K562 (cell line): ENCODE measurements at regions not wholly inside any gene's neighbourhood (a gene's known extent, or its start where the extent isn't known, plus 50 kb on each side); places are given as distances from the start of the nearest gene placed in this dataset.

Experiments
- ATAC-seq: fragments of 200-7000 bp; cut with Tn5 transposase; 3 replicates; pipeline ENCODE4 v1.9.1; 2020; ENCODE audit warnings: moderate library complexity
- BruUV-seq: library from RNA; stranded (reverse); fragments of 400-500 nt; replicated peaks from 2 replicates; lab custom pipeline; 2021; lab: Mats Ljungman, UMichigan
- CTCF ChIA-PET: fragments of 300-600 bp; formaldehyde crosslinking; extraction: SDS; loops from one replicate; lab custom pipeline; 2021; ENCODE audit warnings: low intra/inter-chr PET ratio; lab: Yijun Ruan, JAX
- POLR2A ChIA-PET: fragments of 300-600, 350-650 bp; sonication (Branson Sonifier 250); formaldehyde crosslinking; extraction: SDS; loops from one replicate; lab custom pipeline; 2021; ENCODE audit warnings: antibody characterized with exemption, inconsistent platforms; lab: Yijun Ruan, JAX
- DNase-seq, 4 experiments: peaks; one replicate each; pipeline versions ENCODE4 v3.0.0 to v3.0.0-alpha.2; 2011 to 2018; ENCODE audit warnings: low spot score in 3 of 4, mixed read lengths in 3 of 4; ENCODE audit errors: extremely low read depth in 1 of 4
- FAIRE-seq: peaks from 2 replicates; lab custom pipeline; 2011; peaks lifted over from hg19 to GRCh38; lab: Jason Lieb, UNC
- H2AFZ ChIP-seq: 2 replicates; pipeline ENCODE4 v1.6.0; 2011; ENCODE audit warnings: low read depth, low read length, control low read depth, inconsistent platforms
- H3K27ac ChIP-seq: fragments of 200-600 bp; 3 replicates; pipeline ENCODE4 v1.8.0; 2011; ENCODE audit warnings: low read depth, mild to moderate bottlenecking, control low read depth, inconsistent platforms, low read length, moderate library complexity, mixed read lengths; ENCODE audit errors: extremely low read depth
- H3K27me3 ChIP-seq, 2 experiments: fragments of 300-600 bp in 1 of 2; 2 replicates in 1 of 2; 3 replicates in 1 of 2; pipeline versions ENCODE4 v1.6.0 to v1.8.0; 2011; ENCODE audit warnings: inconsistent platforms in 2 of 2, low read length in 2 of 2, mild to moderate bottlenecking in 1 of 2, mixed read lengths in 1 of 2, moderate library complexity in 1 of 2; ENCODE audit not compliant: control insufficient read depth in 2 of 2, insufficient read depth in 2 of 2
- H3K36me3 ChIP-seq: fragments of 300-600 bp; 3 replicates; pipeline ENCODE4 v1.8.0; 2011; ENCODE audit warnings: mild to moderate bottlenecking, low read length, inconsistent platforms; ENCODE audit not compliant: control insufficient read depth, insufficient read depth
- H3K4me1 ChIP-seq, 2 experiments: fragments of 200-600 bp in 1 of 2; replicated peaks in 1 of 2; 2 replicates in 1 of 2; 3 replicates in 1 of 2; pipeline versions ENCODE4 v1.5.1 to v1.8.0; 2011; ENCODE audit warnings: inconsistent platforms in 2 of 2, low read length in 2 of 2, mild to moderate bottlenecking in 1 of 2, mixed read lengths in 1 of 2, moderate library complexity in 1 of 2; ENCODE audit not compliant: control insufficient read depth in 2 of 2, insufficient read depth in 2 of 2
- H3K4me2 ChIP-seq: 2 replicates; pipeline ENCODE4 v1.6.1; 2011; ENCODE audit warnings: low read length, control low read depth, inconsistent platforms, mixed read lengths; ENCODE audit not compliant: insufficient read depth
- H3K4me3 ChIP-seq: fragments of 200-600 bp; sonication (generic), shearing (Covaris generic); 2 replicates; pipeline ENCODE4 v1.5.1; 2016; ENCODE audit warnings: control low read depth, inconsistent platforms
- H3K79me2 ChIP-seq: fragments of 200-600 bp; 3 replicates; pipeline ENCODE4 v1.8.0; 2011; ENCODE audit warnings: low read length, inconsistent platforms; ENCODE audit not compliant: control insufficient read depth, insufficient read depth
- H3K9ac ChIP-seq, 2 experiments: 2 replicates each; pipeline versions ENCODE4 v1.6.0 to v1.6.1; 2011; ENCODE audit warnings: low read depth in 2 of 2, low read length in 2 of 2, control low read depth in 1 of 2, inconsistent platforms in 1 of 2, mild to moderate bottlenecking in 1 of 2, mixed read lengths in 1 of 2; ENCODE audit not compliant: insufficient read depth in 1 of 2
- H3K9me1 ChIP-seq: one replicate; pipeline ENCODE4 v1.6.0; 2011; ENCODE audit warnings: inconsistent platforms, mild to moderate bottlenecking, low read length, moderate library complexity; ENCODE audit not compliant: control insufficient read depth, insufficient read depth
- H3K9me3 ChIP-seq: replicated peaks from 2 replicates; pipeline ENCODE4 v1.5.1; 2011; ENCODE audit warnings: low read depth, low read length, inconsistent platforms; ENCODE audit not compliant: control insufficient read depth, insufficient read depth
- H4K20me1 ChIP-seq: replicated peaks from 2 replicates; pipeline ENCODE4 v1.6.1; 2011; ENCODE audit warnings: low read length, inconsistent platforms, mixed read lengths; ENCODE audit not compliant: control insufficient read depth, insufficient read depth
- CBX5 ChIP-seq: IDR thresholded peaks from 2 replicates; pipeline ENCODE4 v1.6.1; 2014; ENCODE audit warnings: low read depth, borderline replicate concordance
- MEF2A ChIP-seq: IDR thresholded peaks from 2 replicates; pipeline ENCODE4 v1.6.1; 2011; ENCODE audit warnings: low read depth, mild to moderate bottlenecking, low read length, moderate library complexity; ENCODE audit not compliant: control insufficient read depth
- NR1H2 ChIP-seq: sonication (generic); formaldehyde crosslinking; IDR thresholded peaks from 2 replicates; pipeline ENCODE4 v1.4.0; 2020; ENCODE audit warnings: mild to moderate bottlenecking, missing genetic modification reagents
- PHF8 ChIP-seq: fragments of 200-600 bp; sonication (generic); IDR thresholded peaks from 2 replicates; pipeline ENCODE4 v1.6.1; 2012; ENCODE audit warnings: mixed run types, mild to moderate bottlenecking, inconsistent platforms, low read length, moderate library complexity, borderline replicate concordance
- SMARCE1 ChIP-seq: fragments of 450-650 bp; IDR thresholded peaks from 2 replicates; pipeline ENCODE4 v1.7.1; 2016; ENCODE audit warnings: mild to moderate bottlenecking
- ZFP36 ChIP-seq: fragments of 150-350 bp; IDR thresholded peaks from 2 replicates; pipeline ENCODE4 v1.6.1; 2018; ENCODE audit warnings: low read length, low read depth; ENCODE audit not compliant: partially characterized antibody
- WGBS: fragments of 100-300 bp; shearing (Covaris generic); methylation state at CpG from one replicate; pipeline ENCODE4 v1.1.6; 2016; ENCODE audit warnings: low coverage, mixed read lengths; ENCODE audit not compliant: insufficient coverage; ENCODE audit errors: missing lambda C conversion rate; 5-methylcytosine and 5-hydroxymethylcytosine counted together
- in situ Hi-C: fragments of 300-500 bp; cut with MboI; formaldehyde crosslinking; loops from 4 replicates; pipeline ENCODE4 v1.15.0; 2018; ENCODE audit warnings: inconsistent platforms, mixed read lengths
- intact Hi-C: fragments of 100-400 bp; cut with micrococcal nuclease; formaldehyde crosslinking; loops from 2 replicates; pipeline ENCODE4 v1.14.2; 2022
- TF ChIP-seq, protein P1 (sequence below): fragments of 250-450 bp; sonication (Bioruptor Pico); IDR thresholded peaks from 2 replicates; pipeline ENCODE4 v1.5.0; 2021
- TF ChIP-seq, protein P2 (sequence below): sonication (generic); formaldehyde crosslinking; IDR thresholded peaks from 2 replicates; pipeline ENCODE4 v1.8.0; 2022; ENCODE audit warnings: mild to moderate bottlenecking, missing genetic modification reagents
- TF ChIP-seq, protein P3 (sequence below): fragments of 250-450 bp; sonication (Bioruptor Pico); IDR thresholded peaks from 2 replicates; pipeline ENCODE4 v1.4.0; 2020

DNA sequence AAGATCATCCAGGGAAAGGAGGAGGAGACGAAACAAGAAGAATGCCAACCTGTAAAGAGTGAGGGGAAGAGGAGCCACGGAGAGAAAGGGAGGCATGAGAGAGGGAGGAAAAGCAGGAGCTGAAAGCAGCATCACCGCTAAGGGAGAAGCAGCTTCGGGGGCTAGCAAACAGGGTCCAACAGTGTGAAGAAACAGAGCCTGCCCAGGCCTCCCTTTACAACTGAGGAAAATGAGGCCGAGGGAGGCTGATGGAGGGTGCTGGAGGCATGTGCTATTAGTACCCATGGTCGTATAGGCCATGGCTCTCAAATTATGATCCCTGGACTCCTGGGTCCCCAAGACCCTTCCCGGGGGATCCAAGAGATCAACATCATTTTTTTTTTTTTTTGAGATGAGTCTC lies 50.4 kb upstream of the ASPRV1 start:
- Histone ChIP-seq H4K20me1 (no peaks in the 10 kb centered on the region), H3K9ac (no peak overlapping the region), H3K27ac (no peak overlapping the region), H3K4me2 (no peak overlapping the region), H3K4me1 (peaks cover 25 to 26% of the 10 kb centered on the region in 2 experiments), H3K36me3 (no peaks in the 10 kb centered on the region), H3K9me1 (no peaks in the 10 kb centered on the region), H3K27me3 (no peaks in the 10 kb centered on the region), H2AFZ (no peak overlapping the region), H3K9me3 (no peaks in the 10 kb centered on the region), H3K79me2 (no peaks in the 10 kb centered on the region), H3K4me3 (no peak overlapping the region)
- ChIA-PET POLR2A (interaction anchor here (0.7 kb wide), 1 partner anchor 12 kb away, joined by 4 read pairs; no protein-coding TSS in a partner anchor), CTCF (no interaction called here)
- intact Hi-C loops (loop anchor here (2.0 kb wide), 1 partner anchor 59 kb away; no protein-coding TSS in a partner anchor), in situ Hi-C loops (no loop called here)
- BruUV-seq: no TSS peak
- no peak for DNase-seq
- WGBS: 100% methylated on average over 3 of the region's 7 CpGs
- ATAC-seq: no peak
- FAIRE-seq: no peak
- TF ChIP-seq, protein P1, sequence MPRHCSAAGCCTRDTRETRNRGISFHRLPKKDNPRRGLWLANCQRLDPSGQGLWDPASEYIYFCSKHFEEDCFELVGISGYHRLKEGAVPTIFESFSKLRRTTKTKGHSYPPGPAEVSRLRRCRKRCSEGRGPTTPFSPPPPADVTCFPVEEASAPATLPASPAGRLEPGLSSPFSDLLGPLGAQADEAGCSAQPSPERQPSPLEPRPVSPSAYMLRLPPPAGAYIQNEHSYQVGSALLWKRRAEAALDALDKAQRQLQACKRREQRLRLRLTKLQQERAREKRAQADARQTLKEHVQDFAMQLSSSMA (CRISPR knock-in tag): no peak
- TF ChIP-seq, protein P2, sequence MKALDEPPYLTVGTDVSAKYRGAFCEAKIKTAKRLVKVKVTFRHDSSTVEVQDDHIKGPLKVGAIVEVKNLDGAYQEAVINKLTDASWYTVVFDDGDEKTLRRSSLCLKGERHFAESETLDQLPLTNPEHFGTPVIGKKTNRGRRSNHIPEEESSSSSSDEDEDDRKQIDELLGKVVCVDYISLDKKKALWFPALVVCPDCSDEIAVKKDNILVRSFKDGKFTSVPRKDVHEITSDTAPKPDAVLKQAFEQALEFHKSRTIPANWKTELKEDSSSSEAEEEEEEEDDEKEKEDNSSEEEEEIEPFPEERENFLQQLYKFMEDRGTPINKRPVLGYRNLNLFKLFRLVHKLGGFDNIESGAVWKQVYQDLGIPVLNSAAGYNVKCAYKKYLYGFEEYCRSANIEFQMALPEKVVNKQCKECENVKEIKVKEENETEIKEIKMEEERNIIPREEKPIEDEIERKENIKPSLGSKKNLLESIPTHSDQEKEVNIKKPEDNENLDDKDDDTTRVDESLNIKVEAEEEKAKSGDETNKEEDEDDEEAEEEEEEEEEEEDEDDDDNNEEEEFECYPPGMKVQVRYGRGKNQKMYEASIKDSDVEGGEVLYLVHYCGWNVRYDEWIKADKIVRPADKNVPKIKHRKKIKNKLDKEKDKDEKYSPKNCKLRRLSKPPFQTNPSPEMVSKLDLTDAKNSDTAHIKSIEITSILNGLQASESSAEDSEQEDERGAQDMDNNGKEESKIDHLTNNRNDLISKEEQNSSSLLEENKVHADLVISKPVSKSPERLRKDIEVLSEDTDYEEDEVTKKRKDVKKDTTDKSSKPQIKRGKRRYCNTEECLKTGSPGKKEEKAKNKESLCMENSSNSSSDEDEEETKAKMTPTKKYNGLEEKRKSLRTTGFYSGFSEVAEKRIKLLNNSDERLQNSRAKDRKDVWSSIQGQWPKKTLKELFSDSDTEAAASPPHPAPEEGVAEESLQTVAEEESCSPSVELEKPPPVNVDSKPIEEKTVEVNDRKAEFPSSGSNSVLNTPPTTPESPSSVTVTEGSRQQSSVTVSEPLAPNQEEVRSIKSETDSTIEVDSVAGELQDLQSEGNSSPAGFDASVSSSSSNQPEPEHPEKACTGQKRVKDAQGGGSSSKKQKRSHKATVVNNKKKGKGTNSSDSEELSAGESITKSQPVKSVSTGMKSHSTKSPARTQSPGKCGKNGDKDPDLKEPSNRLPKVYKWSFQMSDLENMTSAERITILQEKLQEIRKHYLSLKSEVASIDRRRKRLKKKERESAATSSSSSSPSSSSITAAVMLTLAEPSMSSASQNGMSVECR (CRISPR knock-in tag): no peak
- no peak for TF ChIP-seq ZFP36
- no peak for TF ChIP-seq MEF2A
- TF ChIP-seq SMARCE1: no peak
- TF ChIP-seq, protein P3, sequence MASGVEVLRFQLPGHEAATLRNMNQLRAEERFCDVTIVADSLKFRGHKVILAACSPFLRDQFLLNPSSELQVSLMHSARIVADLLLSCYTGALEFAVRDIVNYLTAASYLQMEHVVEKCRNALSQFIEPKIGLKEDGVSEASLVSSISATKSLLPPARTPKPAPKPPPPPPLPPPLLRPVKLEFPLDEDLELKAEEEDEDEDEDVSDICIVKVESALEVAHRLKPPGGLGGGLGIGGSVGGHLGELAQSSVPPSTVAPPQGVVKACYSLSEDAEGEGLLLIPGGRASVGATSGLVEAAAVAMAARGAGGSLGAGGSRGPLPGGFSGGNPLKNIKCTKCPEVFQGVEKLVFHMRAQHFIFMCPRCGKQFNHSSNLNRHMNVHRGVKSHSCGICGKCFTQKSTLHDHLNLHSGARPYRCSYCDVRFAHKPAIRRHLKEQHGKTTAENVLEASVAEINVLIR (CRISPR knock-in tag): no peak
- TF ChIP-seq CBX5: no peak
- TF ChIP-seq NR1H2 (CRISPR knock-in tag): no peak
- no peak for TF ChIP-seq PHF8
